PC-3 (cell line): ENCODE measurements at regions not wholly inside any gene's neighbourhood (a gene's known extent, or its start where the extent isn't known, plus 50 kb on each side); places are given as distances from the start of the nearest gene placed in this dataset.

Experiments
- ATAC-seq: fragments of 200-7000 bp; cut with Tn5 transposase; 2 replicates; pipeline ENCODE4 v1.9.1; 2020; ENCODE audit warnings: mild to moderate bottlenecking, moderate library complexity
- BruUV-seq: library from RNA; stranded (reverse); fragments of 400-500 nt; replicated peaks from 2 replicates; lab custom pipeline; 2021; lab: Mats Ljungman, UMichigan
- CTCF ChIA-PET: fragments of 300-600 bp; sonication (Branson Sonifier 250); formaldehyde crosslinking; loops from one replicate; lab custom pipeline; 2022; ENCODE audit warnings: antibody characterized with exemption; lab: Charles Lee
- POLR2A ChIA-PET: fragments of 300-600 bp; sonication (Branson Sonifier 250); formaldehyde crosslinking; loops from one replicate; lab custom pipeline; 2022; ENCODE audit warnings: antibody characterized with exemption; ENCODE audit not compliant: unreplicated experiment; lab: Charles Lee
- DNase-seq: peaks from one replicate; pipeline ENCODE4 v3.0.0-alpha.2; 2015
- H2AFZ ChIP-seq: fragments of 300-600 bp; sonication (generic); 2 replicates; pipeline ENCODE4 v1.6.0; 2016; ENCODE audit warnings: antibody characterized with exemption, low read length
- H3F3A ChIP-seq: fragments of 300-600 bp; sonication (generic); one replicate; pipeline ENCODE4 v1.6.0; 2017; ENCODE audit warnings: antibody characterized with exemption, low read length, control low read depth, mild to moderate bottlenecking; ENCODE audit not compliant: unreplicated experiment
- H3K27ac ChIP-seq: fragments of 300-600 bp; sonication (generic); 2 replicates; pipeline ENCODE4 v1.5.1; 2016; ENCODE audit warnings: mild to moderate bottlenecking, low read length
- H3K27me3 ChIP-seq: fragments of 300-600 bp; sonication (generic); 2 replicates; pipeline ENCODE4 v1.6.1; 2016; ENCODE audit warnings: low read length, mixed read lengths
- H3K36me3 ChIP-seq: fragments of 300-600 bp; sonication (generic); 2 replicates; pipeline ENCODE4 v1.6.1; 2016; ENCODE audit warnings: low read depth, mixed run types, low read length, mixed read lengths
- H3K4me1 ChIP-seq: fragments of 300-600 bp; sonication (generic); 2 replicates; pipeline ENCODE4 v1.5.1; 2016; ENCODE audit warnings: low read length; ENCODE audit not compliant: insufficient read depth
- H3K4me2 ChIP-seq: fragments of 300-600 bp; sonication (generic); 2 replicates; pipeline ENCODE4 v1.6.0; 2016; ENCODE audit warnings: low read length
- H3K4me3 ChIP-seq: fragments of 300-600 bp; sonication (generic); 2 replicates; pipeline ENCODE4 v1.5.1; 2016; ENCODE audit warnings: mild to moderate bottlenecking, low read length, mixed read lengths
- H3K79me2 ChIP-seq: fragments of 300-600 bp; sonication (generic); 2 replicates; pipeline ENCODE4 v1.6.1; 2017; ENCODE audit warnings: low read length, mixed read lengths
- H3K9ac ChIP-seq: fragments of 300-600 bp; sonication (generic); 2 replicates; pipeline ENCODE4 v1.6.0; 2016; ENCODE audit warnings: mild to moderate bottlenecking, low read length
- H3K9me2 ChIP-seq: fragments of 300-600 bp; sonication (generic); replicated peaks from 2 replicates; pipeline ENCODE4 v1.6.1; 2016; ENCODE audit warnings: mixed run types, low read length, mixed read lengths
- H3K9me3 ChIP-seq: fragments of 300-600 bp; sonication (generic); 2 replicates; pipeline ENCODE4 v1.6.1; 2016; ENCODE audit warnings: low read length, mixed read lengths
- H4K20me1 ChIP-seq: fragments of 300-600 bp; sonication (generic); 2 replicates; pipeline ENCODE4 v1.6.1; 2016; ENCODE audit warnings: low read length, mixed read lengths
- CTCF ChIP-seq: fragments of 300-600 bp; sonication (generic); conservative IDR thresholded peaks from 2 replicates; pipeline ENCODE4 v1.5.1; 2017; ENCODE audit warnings: antibody characterized with exemption, low read depth, mild to moderate bottlenecking, low read length
- EZH2 ChIP-seq: fragments of 300-600 bp; sonication (generic); IDR thresholded peaks from one replicate; pipeline ENCODE4 v1.6.1; 2017; ENCODE audit warnings: antibody characterized with exemption, mild to moderate bottlenecking, low read length; ENCODE audit not compliant: unreplicated experiment
- EZH2phosphoT487 ChIP-seq: fragments of 300-600 bp; sonication (generic); IDR thresholded peaks from 2 replicates; pipeline ENCODE4 v1.6.1; 2018; ENCODE audit warnings: mild to moderate bottlenecking, antibody characterized with exemption, low read length, borderline replicate concordance
- intact Hi-C: fragments of 100-400 bp; cut with micrococcal nuclease; formaldehyde crosslinking; loops from 2 replicates; pipeline ENCODE4 v1.9.0; 2023

- no peak overlapping the region for H3K27ac ChIP-seq
- no peaks in the 10 kb centered on the region for H4K20me1 ChIP-seq
- no peak overlapping the region for H3K4me2 ChIP-seq
- no TSS peak for BruUV-seq
- ChIA-PET CTCF (no interaction called here), POLR2A (no interaction called here)
- no peaks in the 10 kb centered on the region for H3K36me3 ChIP-seq
- 0 out of 2 replicates have a peak, but pooled peaks cover 12% of the 10 kb centered on the region for H3K9me3 ChIP-seq
- H3K27me3 ChIP-seq, result no peaks in the 10 kb centered on the region
- no peak overlapping the region for H3K9ac ChIP-seq
- TF ChIP-seq CTCF, result no peak
- TF ChIP-seq EZH2phosphoT487, result no peak
- TF ChIP-seq EZH2, result no peak
- intact Hi-C loops, result no loop called here
- H3K4me3 ChIP-seq, result no peak overlapping the region
- H3K79me2 ChIP-seq, result no peaks in the 10 kb centered on the region
- DNase-seq, result no peak
- H2AFZ ChIP-seq, result no peak overlapping the region
- ATAC-seq, result no peak
- no peaks in the 10 kb centered on the region for H3K9me2 ChIP-seq
- H3K4me1 ChIP-seq, result no peaks in the 10 kb centered on the region
- H3F3A ChIP-seq, result no peaks in the 10 kb centered on the region
These were observed 113.0 kb upstream of the ZNF479 start for GRCh38 chr7:57245206-57245605.

GRCh38 chr7:57250801-57251200, 118.6 kb upstream of the ZNF479 start:
- Histone ChIP-seq H3K9me3 (0 out of 2 replicates have a peak, but pooled peaks cover 10% of the 10 kb centered on the region), H3K4me2 (no peak overlapping the region), H3K4me1 (no peaks in the 10 kb centered on the region), H2AFZ (no peak overlapping the region), H3K27ac (no peak overlapping the region), H4K20me1 (no peaks in the 10 kb centered on the region), H3K9me2 (no peaks in the 10 kb centered on the region), H3K4me3 (no peak overlapping the region), H3K79me2 (no peaks in the 10 kb centered on the region), H3F3A (no peaks in the 10 kb centered on the region), H3K27me3 (no peaks in the 10 kb centered on the region), H3K36me3 (no peaks in the 10 kb centered on the region), H3K9ac (no peak overlapping the region)
- POLR2A ChIA-PET, result no interaction called here
- BruUV-seq, result no TSS peak
- intact Hi-C loops, result no loop called here
- no peak for ATAC-seq
- CTCF ChIA-PET, result no interaction called here
- DNase-seq, result no peak
- TF ChIP-seq CTCF (no peak), EZH2 (no peak), EZH2phosphoT487 (no peak)

- no peaks in the 10 kb centered on the region for H3F3A ChIP-seq
- H3K36me3 ChIP-seq, result no peaks in the 10 kb centered on the region
- H3K9ac ChIP-seq, result no peak overlapping the region
- ATAC-seq, result no peak
- H3K27ac ChIP-seq, result no peak overlapping the region
- no peak overlapping the region for H3K4me2 ChIP-seq
- H2AFZ ChIP-seq, result no peak overlapping the region
- POLR2A ChIA-PET, result no interaction called here
- no peak for DNase-seq
- H3K4me3 ChIP-seq, result no peak overlapping the region
- no peaks in the 10 kb centered on the region for H3K4me1 ChIP-seq
- no peaks in the 10 kb centered on the region for H3K9me3 ChIP-seq
- no peaks in the 10 kb centered on the region for H3K9me2 ChIP-seq
- CTCF ChIA-PET, result no interaction called here
- no peaks in the 10 kb centered on the region for H3K79me2 ChIP-seq
- TF ChIP-seq CTCF (no peak), EZH2phosphoT487 (no peak)
- BruUV-seq, result no TSS peak
- H3K27me3 ChIP-seq, result no peaks in the 10 kb centered on the region
- intact Hi-C loops, result no loop called here
- H4K20me1 ChIP-seq, result no peaks in the 10 kb centered on the region
These were observed 124.6 kb upstream of the ZNF479 start for GRCh38 chr7:57256637-57257375.
